Activated CD4-positive, alpha-beta T cell treated with anti-CD3 and anti-CD28 coated beads, Interleukin-2, amount 50 U/mL, for 16 hours (primary cell): ENCODE measurements at regions not wholly inside any gene's neighbourhood (a gene's known extent, or its start where the extent isn't known, plus 50 kb on each side); places are given as distances from the start of the nearest gene placed in this dataset.
A peak's percentile ranks its signal among the peaks of the same experiment; 100 is the strongest.

Source experiments
- DNase-seq: peaks from one replicate; pipeline ENCODE4 v3.0.0-alpha.2; 2020

DNA sequence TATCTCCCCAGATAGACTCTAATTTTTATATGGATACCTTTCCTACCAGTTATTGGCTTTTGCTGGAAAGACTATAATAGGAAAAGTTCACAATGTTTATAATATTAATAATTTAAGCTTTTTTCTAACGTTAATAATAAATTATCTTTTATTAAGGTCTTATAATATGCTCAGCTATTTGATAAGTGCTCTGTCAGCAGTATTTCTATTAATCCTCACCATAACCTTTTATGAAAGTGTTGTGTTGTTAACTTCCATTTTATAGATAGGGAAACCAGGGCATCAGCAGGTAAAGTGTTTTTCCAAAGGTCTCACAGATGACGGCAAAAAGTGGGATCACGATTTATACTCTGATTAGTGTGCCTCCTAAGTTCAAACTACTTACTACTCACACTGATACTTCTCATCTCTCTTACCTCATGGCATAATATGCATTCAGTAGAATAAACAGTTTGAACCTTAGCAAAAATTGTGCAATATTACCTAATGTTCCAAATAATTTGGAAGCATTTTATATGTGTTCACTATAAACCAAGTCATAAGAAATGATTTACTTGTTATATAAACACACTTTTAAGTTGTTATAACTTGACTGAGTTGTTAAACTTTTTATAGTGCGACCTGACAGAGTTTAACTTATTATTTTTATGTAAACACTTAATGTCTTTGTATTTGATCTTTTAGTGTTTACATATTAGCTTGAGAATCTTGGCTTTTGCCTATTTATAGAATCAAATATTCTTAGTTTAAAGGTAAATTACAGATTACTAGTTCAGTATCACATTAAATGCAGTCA lies 274.9 kb upstream of the DCBLD2 start:
- no peak for DNase-seq

GRCh38 chr3:99175276-99175812 lies 273.8 kb upstream of the DCBLD2 start:
- DNase-seq, result no peak

DNA sequence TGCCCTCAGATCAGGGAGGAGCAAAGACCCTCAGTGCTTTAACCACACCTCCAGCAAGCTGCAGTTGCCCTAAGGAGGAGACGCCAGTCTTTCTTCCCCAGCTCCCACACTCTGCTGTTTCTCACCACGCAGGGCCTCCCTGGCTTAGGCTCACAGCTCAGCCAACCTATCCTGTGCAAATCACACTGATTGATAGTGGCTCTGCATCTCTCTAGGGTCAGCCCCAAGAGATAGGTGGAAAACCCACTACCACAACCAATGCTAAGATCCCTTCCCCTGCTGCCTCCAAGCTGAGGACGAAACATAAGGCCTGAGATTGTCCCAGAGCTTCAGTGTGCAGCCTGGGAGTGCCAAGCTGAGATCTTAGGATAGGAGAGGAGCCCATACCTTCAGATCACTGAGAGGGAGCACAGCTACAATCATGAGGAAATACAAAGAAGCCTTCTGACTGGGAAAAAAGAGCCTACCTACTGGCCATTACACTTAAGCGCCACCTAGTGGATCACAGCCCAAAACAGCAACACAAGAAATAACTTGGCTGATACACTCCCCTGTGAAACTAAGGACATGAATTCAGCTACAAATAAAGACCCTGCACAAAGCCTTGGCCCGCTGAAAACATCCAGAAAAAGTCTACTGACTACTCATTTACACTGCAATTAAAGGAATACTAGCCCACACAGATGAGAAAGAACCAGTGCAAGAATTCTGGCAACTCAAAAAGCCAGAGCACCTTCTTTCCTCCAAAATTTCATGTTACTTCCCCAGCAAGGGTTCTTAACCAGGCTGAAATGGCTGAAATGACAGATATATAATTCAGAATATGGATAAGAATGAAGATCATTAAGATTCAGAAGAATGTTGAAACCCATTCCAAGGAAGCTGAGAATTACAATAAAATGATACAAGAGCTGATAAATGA lies 271.5 kb upstream of the DCBLD2 start:
- DNase-seq, result peak; percentile 48

- no peak for DNase-seq
Observed at GRCh38 chr3:99171800-99172199, 270.3 kb upstream of the DCBLD2 start.

DNA sequence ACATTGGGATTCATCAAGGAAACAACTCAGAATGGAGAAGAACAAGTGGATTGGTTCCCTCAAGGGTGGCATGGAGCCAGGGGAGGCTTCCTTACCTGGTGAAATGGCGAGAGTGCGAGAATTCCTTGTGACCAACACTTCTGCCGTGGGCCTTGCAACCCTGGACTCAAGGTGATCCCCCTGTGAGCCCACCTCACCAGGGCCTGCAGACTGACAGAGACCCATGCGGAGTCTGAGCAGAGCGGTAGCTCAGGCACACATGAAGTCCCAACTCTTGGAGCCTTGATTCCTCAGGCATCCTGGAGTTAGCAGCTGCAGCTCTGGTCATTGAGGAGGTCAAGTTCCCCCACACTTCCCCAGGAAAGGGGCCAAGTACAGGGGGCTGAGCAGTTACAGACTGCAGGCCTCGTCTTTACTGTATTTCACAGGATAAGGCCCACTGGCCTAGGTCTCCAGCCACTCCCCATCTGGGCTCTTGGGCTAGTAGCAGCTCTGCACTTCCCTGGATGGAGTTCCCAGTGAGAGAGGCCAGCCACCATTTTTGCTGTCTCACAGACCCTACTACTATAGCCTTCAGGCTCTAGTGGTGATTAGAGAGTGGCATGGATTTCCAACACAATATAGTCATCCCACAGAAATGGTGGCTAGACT lies 269.5 kb upstream of the DCBLD2 start:
- DNase-seq, result no peak

DNA sequence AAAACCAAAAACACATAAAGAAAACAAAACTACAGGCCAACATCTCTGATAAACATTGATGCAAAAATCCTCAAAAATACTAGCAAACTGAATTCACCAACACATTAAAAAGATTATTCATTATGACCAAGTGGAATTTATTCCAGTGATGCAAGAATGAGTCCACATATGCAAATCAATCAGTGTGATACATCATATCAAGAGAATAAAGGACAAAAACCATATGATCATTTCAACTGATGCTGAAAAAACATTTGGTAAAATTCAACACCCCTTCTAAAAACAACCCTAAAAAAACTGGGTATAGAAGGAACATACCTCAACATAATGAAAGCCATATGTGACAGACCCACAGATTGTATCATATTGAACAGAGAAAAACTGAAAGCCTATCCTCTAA lies 265.6 kb upstream of the DCBLD2 start:
- DNase-seq, result no peak

- no peak for DNase-seq
Observed at GRCh38 chr3:99163314-99163713, 261.8 kb upstream of the DCBLD2 start.

GRCh38 chr3:99159220-99159762 lies 257.8 kb upstream of the DCBLD2 start:
- DNase-seq, result no peak

GRCh38 chr3:99145031-99145430 lies 243.5 kb upstream of the DCBLD2 start:
- no peak for DNase-seq

GRCh38 chr3:99143493-99143892 lies 242.0 kb upstream of the DCBLD2 start:
- DNase-seq, result no peak

GRCh38 chr3:99134986-99135385 lies 233.5 kb upstream of the DCBLD2 start:
- no peak for DNase-seq

- DNase-seq, result no peak
Observed at GRCh38 chr3:99131876-99132275, 230.4 kb upstream of the DCBLD2 start.

GRCh38 chr3:99128725-99129505 lies 227.4 kb upstream of the DCBLD2 start:
- DNase-seq, result no peak

- DNase-seq, result no peak
Observed at GRCh38 chr3:99128235-99128634, 226.7 kb upstream of the DCBLD2 start.

DNA sequence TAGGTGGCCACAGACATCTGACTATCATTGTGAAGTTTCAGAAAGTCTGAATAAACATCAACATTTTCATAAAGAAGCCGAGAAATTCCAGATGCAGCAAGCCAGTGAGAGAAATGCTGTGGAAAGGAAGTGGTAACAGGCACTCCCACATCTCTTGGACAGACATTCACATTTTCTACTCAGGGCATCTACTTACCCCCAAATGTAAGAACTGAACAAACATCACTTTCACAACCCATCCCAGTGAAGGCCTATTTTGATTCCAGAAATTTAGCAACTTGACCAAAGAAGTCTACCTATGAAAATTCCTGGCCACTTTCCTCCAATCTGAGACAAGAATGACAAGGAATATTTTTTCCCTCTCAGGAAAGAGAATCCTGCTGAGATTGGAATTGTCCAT lies 224.8 kb upstream of the DCBLD2 start:
- no peak for DNase-seq

DNA sequence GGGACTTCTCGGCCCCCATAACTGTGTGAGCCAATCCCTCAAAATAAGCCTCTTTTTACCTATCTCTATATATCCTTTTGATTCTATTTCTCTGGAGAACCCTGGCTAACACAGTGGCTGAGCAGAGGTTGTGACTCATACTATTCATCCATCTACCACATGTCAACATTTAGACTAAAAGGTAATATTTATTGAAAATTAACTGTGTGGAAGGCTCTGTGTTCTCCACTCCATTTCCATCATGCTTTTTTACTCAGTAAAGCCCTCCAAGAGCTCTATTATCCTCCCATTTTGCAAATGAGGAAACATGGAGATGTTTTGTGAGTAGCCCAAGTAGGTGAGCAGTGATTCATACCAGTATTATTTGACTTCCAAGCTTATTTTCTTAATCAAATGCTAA lies 217.9 kb upstream of the DCBLD2 start:
- DNase-seq, result no peak

DNA sequence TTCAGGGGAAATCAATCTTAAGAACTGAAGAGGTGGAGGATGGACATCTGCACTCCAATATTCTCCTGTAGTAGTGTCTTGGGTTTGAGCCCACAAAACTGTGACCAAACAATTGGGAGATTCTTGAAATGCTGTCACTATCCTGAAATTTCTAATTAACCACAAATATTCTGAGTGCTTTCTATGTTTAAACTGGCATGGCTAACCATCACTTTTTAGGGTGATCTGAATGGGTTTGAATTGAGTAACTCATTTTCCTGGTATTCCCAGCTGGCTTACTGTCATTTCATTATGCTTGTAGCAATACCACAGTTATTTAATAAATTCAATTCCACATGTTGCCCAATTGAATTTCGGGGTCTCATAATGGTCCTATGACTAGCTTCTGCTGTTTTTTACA lies 216.9 kb upstream of the DCBLD2 start:
- DNase-seq, result no peak

GRCh38 chr3:99114565-99115291 lies 213.2 kb upstream of the DCBLD2 start:
- DNase-seq, result no peak

GRCh38 chr3:99111235-99111634 lies 209.7 kb upstream of the DCBLD2 start:
- DNase-seq, result no peak

DNA sequence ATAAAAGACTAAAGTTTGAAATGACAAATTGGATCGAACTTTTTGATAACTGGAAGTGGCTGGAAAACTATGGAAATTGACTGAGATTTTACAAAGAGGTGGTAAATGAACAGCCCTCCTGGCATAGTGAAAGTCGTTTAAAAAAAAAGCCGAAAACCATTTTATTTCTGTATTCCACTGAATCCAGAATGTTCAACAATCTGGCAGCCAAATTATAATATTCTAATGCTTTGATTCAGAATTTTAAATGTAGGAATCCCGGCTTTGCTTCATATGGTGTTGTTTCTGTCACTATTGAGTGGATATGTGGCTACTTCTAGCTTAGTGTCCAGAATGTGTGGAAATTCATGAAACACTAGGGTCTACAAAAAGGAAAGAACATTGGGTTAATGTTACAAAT lies 208.9 kb upstream of the DCBLD2 start:
- DNase-seq, result no peak

GRCh38 chr3:99108508-99108907 lies 207.0 kb upstream of the DCBLD2 start:
- DNase-seq, result no peak
